Stimulated activated CD4-positive, alpha-beta T cell treated with anti-CD3 and anti-CD28 coated beads, Interleukin-15, amount 100 ng/mL, for 24 hours (primary cell): ENCODE measurements at regions not wholly inside any gene's neighbourhood (a gene's known extent, or its start where the extent isn't known, plus 50 kb on each side); places are given as distances from the start of the nearest gene placed in this dataset.
A peak's percentile ranks its signal among the peaks of the same experiment; 100 is the strongest.

ENCODE experiments used
- DNase-seq: peaks from one replicate; pipeline ENCODE4 v3.0.0-alpha.2; 2020

GRCh38 chr4:36394352-36394903 is 113.0 kb downstream of the DTHD1 start:
- peak; percentile 44 for DNase-seq

GRCh38 chr4:36399762-36400353 is 118.4 kb downstream of the DTHD1 start:
- DNase-seq: peak; percentile 48

- DNase-seq: peak; percentile 26
Observed at GRCh38 chr4:36402008-36402758, 120.8 kb downstream of the DTHD1 start.

- no peak for DNase-seq
Observed at GRCh38 chr4:36411338-36411737, 129.9 kb downstream of the DTHD1 start.

- no peak for DNase-seq
Observed at GRCh38 chr4:36414248-36414647, 132.8 kb downstream of the DTHD1 start.

- no peak for DNase-seq
Observed at GRCh38 chr4:36417146-36417545, 135.7 kb downstream of the DTHD1 start.

- DNase-seq: no peak
Observed at GRCh38 chr4:36420111-36420679, 138.8 kb downstream of the DTHD1 start.

GRCh38 chr4:36422607-36423006 is 141.2 kb downstream of the DTHD1 start:
- DNase-seq: no peak

- no peak for DNase-seq
Observed at GRCh38 chr4:36426741-36427140, 145.3 kb downstream of the DTHD1 start.

GRCh38 chr4:36427696-36428095 is 146.3 kb downstream of the DTHD1 start:
- no peak for DNase-seq

- no peak for DNase-seq
Observed at GRCh38 chr4:36432586-36432985, 151.2 kb downstream of the DTHD1 start.

- no peak for DNase-seq
Observed at GRCh38 chr4:36439556-36439955, 158.1 kb downstream of the DTHD1 start.

GRCh38 chr4:36445480-36445879 is 164.1 kb downstream of the DTHD1 start:
- no peak for DNase-seq

- DNase-seq: no peak
Observed at GRCh38 chr4:36446275-36446674, 164.9 kb downstream of the DTHD1 start.

GRCh38 chr4:36461344-36461743 is 179.9 kb downstream of the DTHD1 start:
- DNase-seq: no peak

GRCh38 chr4:36467670-36468069 is 186.3 kb downstream of the DTHD1 start:
- DNase-seq: no peak

- DNase-seq: no peak
Observed at GRCh38 chr4:36471903-36472302, 190.5 kb downstream of the DTHD1 start.

GRCh38 chr4:36476135-36476534 is 194.7 kb downstream of the DTHD1 start:
- no peak for DNase-seq

GRCh38 chr4:36477861-36478260 is 196.4 kb downstream of the DTHD1 start:
- DNase-seq: no peak

- no peak for DNase-seq
Observed at GRCh38 chr4:36485885-36486284, 204.5 kb downstream of the DTHD1 start.

- no peak for DNase-seq
Observed at GRCh38 chr4:36489798-36490197, 208.4 kb downstream of the DTHD1 start.

GRCh38 chr4:36492041-36492440 is 210.6 kb downstream of the DTHD1 start:
- DNase-seq: no peak

GRCh38 chr4:36492590-36492989 is 211.2 kb downstream of the DTHD1 start:
- DNase-seq: no peak

- DNase-seq: no peak
Observed at GRCh38 chr4:36493251-36493650, 211.8 kb downstream of the DTHD1 start.
